HEK293T (cell line): ENCODE measurements at regions not wholly inside any gene's neighbourhood (a gene's known extent, or its start where the extent isn't known, plus 50 kb on each side); places are given as distances from the start of the nearest gene placed in this dataset.

ENCODE experiments used
- CTCF ChIA-PET: fragments of 350-600 bp; formaldehyde crosslinking; extraction: SDS; loops from one replicate; lab custom pipeline; 2021; ENCODE audit warnings: antibody characterized with exemption, inconsistent platforms; lab: Yijun Ruan, JAX
- POLR2A ChIA-PET: fragments of 350-600 bp; formaldehyde crosslinking; extraction: SDS; loops from one replicate; lab custom pipeline; 2020; ENCODE audit warnings: antibody characterized with exemption, inconsistent platforms; lab: Yijun Ruan, JAX
- DNase-seq: peaks from one replicate; pipeline ENCODE4 v3.0.0; 2012; ENCODE audit warnings: mixed read lengths; ENCODE audit errors: extremely low spot score
- ARNT ChIP-seq: fragments of 450-650 bp; IDR thresholded peaks from 2 replicates; pipeline ENCODE4 v1.6.1; 2017; ENCODE audit warnings: mild to moderate bottlenecking
- BHLHE40 ChIP-seq: fragments of 450-650 bp; IDR thresholded peaks from 2 replicates; pipeline ENCODE4 v1.6.1; 2016; ENCODE audit warnings: mild to moderate bottlenecking, moderate library complexity, borderline replicate concordance
- CTBP1 ChIP-seq: fragments of 450-650 bp; IDR thresholded peaks from 2 replicates; pipeline ENCODE4 v1.6.1; 2016; ENCODE audit warnings: borderline replicate concordance
- ELF4 ChIP-seq: fragments of 450-650 bp; IDR thresholded peaks from 2 replicates; pipeline ENCODE4 v1.6.1; 2017; ENCODE audit warnings: antibody characterized with exemption
- FOXA1 ChIP-seq: fragments of 450-650 bp; IDR thresholded peaks from 2 replicates; pipeline ENCODE4 v1.6.1; 2016; ENCODE audit warnings: mild to moderate bottlenecking
- FOXK2 ChIP-seq: fragments of 450-650 bp; IDR thresholded peaks from 2 replicates; pipeline ENCODE4 v1.6.1; 2016; ENCODE audit warnings: mild to moderate bottlenecking
- FOXM1 ChIP-seq: fragments of 450-650 bp; IDR thresholded peaks from 2 replicates; pipeline ENCODE4 v1.6.1; 2017; ENCODE audit warnings: mild to moderate bottlenecking, borderline replicate concordance
- HDGF ChIP-seq: fragments of 450-650 bp; IDR thresholded peaks from 2 replicates; pipeline ENCODE4 v1.6.1; 2017; ENCODE audit warnings: antibody characterized with exemption, borderline replicate concordance
- L3MBTL2 ChIP-seq: fragments of 450-650 bp; conservative IDR thresholded peaks from 2 replicates; pipeline ENCODE4 v1.6.1; 2016; ENCODE audit warnings: mild to moderate bottlenecking
- LEF1 ChIP-seq: fragments of 450-650 bp; IDR thresholded peaks from 2 replicates; pipeline ENCODE4 v1.6.1; 2017; ENCODE audit warnings: mild to moderate bottlenecking, borderline replicate concordance
- NFRKB ChIP-seq: fragments of 450-650 bp; IDR thresholded peaks from 2 replicates; pipeline ENCODE4 v1.6.1; 2016; ENCODE audit warnings: mild to moderate bottlenecking, moderate library complexity
- PKNOX1 ChIP-seq: fragments of 450-650 bp; IDR thresholded peaks from 2 replicates; pipeline ENCODE4 v1.6.1; 2016
- SP1 ChIP-seq: fragments of 450-650 bp; IDR thresholded peaks from 2 replicates; pipeline ENCODE4 v1.6.1; 2017
- SUZ12 ChIP-seq: fragments of 450-650 bp; IDR thresholded peaks from 2 replicates; pipeline ENCODE4 v1.6.1; 2016; ENCODE audit warnings: mild to moderate bottlenecking
- TARDBP ChIP-seq: fragments of 450-650 bp; IDR thresholded peaks from 2 replicates; pipeline ENCODE4 v1.6.1; 2016
- ZNF384 ChIP-seq: fragments of 450-650 bp; IDR thresholded peaks from 2 replicates; pipeline ENCODE4 v1.6.1; 2016

- DNase-seq = no peak
- ChIA-PET POLR2A (no interaction called here), CTCF (no interaction called here)
- no peak for TF ChIP-seq PKNOX1
- TF ChIP-seq SP1 = no peak
- no peak for TF ChIP-seq NFRKB
- TF ChIP-seq FOXK2 = no peak
- no peak for TF ChIP-seq L3MBTL2
- TF ChIP-seq ELF4 = no peak
- TF ChIP-seq FOXA1 = no peak
- no peak for TF ChIP-seq LEF1
- no peak for TF ChIP-seq ARNT
- TF ChIP-seq ZNF384 = no peak
- no peak for TF ChIP-seq BHLHE40
- TF ChIP-seq CTBP1 = no peak
- no peak for TF ChIP-seq HDGF
These were observed 150.8 kb downstream of the NRN1 start for GRCh38 chr6:5855787-5856470.

GRCh38 chr6:5854899-5855298 is 151.8 kb downstream of the NRN1 start:
- DNase-seq = no peak
- TF ChIP-seq HDGF (no peak), CTBP1 (no peak), PKNOX1 (no peak), SP1 (no peak), NFRKB (no peak), BHLHE40 (no peak), LEF1 (no peak), ELF4 (no peak), FOXK2 (no peak), L3MBTL2 (no peak), ARNT (no peak), SUZ12 (no peak), TARDBP (no peak), FOXM1 (no peak), ZNF384 (no peak), FOXA1 (no peak)
- ChIA-PET CTCF (no interaction called here), POLR2A (no interaction called here)

GRCh38 chr6:5851261-5851757 is 155.4 kb downstream of the NRN1 start:
- ChIA-PET POLR2A (no interaction called here), CTCF (no interaction called here)
- no peak for TF ChIP-seq ZNF384
- TF ChIP-seq BHLHE40 = no peak
- TF ChIP-seq L3MBTL2 = no peak
- no peak for TF ChIP-seq ELF4
- TF ChIP-seq TARDBP = no peak
- no peak for TF ChIP-seq FOXK2
- TF ChIP-seq CTBP1 = no peak
- no peak for TF ChIP-seq FOXM1
- no peak for TF ChIP-seq ARNT
- TF ChIP-seq SP1 = no peak
- no peak for TF ChIP-seq HDGF
- no peak for TF ChIP-seq FOXA1
- no peak for TF ChIP-seq LEF1
- TF ChIP-seq PKNOX1 = no peak
- TF ChIP-seq SUZ12 = no peak
- no peak for TF ChIP-seq NFRKB
- DNase-seq = no peak

- TF ChIP-seq L3MBTL2 = no peak
- no peak for DNase-seq
- CTCF ChIA-PET = no interaction called here
- POLR2A ChIA-PET = no interaction called here
These were observed 155.9 kb downstream of the NRN1 start for GRCh38 chr6:5850848-5851255.

- TF ChIP-seq SUZ12 (no peak), SP1 (no peak), LEF1 (no peak), ELF4 (no peak), FOXM1 (no peak), FOXK2 (no peak), PKNOX1 (no peak), CTBP1 (no peak), ARNT (no peak)
- ChIA-PET CTCF (no interaction called here), POLR2A (no interaction called here)
- DNase-seq = no peak
These were observed 159.8 kb downstream of the NRN1 start for GRCh38 chr6:5846889-5847288.

- ChIA-PET CTCF (no interaction called here), POLR2A (no interaction called here)
- DNase-seq = no peak
- no peak for TF ChIP-seq SP1
These were observed 160.4 kb downstream of the NRN1 start for GRCh38 chr6:5846335-5846734.

- CTCF ChIA-PET = no interaction called here
- DNase-seq = no peak
- TF ChIP-seq BHLHE40 (no peak), SP1 (no peak), PKNOX1 (no peak), FOXK2 (no peak), ARNT (no peak), ZNF384 (no peak), TARDBP (no peak), FOXM1 (no peak)
- POLR2A ChIA-PET = no interaction called here
These were observed 163.6 kb downstream of the NRN1 start for GRCh38 chr6:5843078-5843477.
